ENCODE measurements at regions not wholly inside any gene's neighbourhood (a gene's known extent, or its start where the extent isn't known, plus 50 kb on each side); places are given as distances from the start of the nearest gene placed in this dataset.

DNA sequence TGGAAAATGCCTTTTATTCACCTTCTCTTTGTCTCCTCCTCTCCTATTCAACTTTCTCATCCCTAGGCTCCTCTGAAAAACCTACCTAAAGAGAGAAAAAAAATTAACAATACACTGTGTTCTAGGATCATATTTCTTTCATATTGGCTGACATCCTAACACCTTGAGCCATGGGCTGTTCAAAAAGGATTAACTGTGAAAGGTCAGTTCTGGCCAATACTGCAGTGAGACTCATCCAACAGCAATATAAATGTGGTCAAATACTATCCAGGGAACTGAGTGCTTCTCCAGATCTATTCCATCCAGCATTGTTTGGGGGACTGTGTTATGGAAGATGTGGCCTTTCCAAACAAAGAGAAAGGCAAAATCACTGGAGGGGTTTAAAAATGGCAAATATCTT, 131.1 kb upstream of the MOCS2 start:
- TF ChIP-seq, protein P1, sequence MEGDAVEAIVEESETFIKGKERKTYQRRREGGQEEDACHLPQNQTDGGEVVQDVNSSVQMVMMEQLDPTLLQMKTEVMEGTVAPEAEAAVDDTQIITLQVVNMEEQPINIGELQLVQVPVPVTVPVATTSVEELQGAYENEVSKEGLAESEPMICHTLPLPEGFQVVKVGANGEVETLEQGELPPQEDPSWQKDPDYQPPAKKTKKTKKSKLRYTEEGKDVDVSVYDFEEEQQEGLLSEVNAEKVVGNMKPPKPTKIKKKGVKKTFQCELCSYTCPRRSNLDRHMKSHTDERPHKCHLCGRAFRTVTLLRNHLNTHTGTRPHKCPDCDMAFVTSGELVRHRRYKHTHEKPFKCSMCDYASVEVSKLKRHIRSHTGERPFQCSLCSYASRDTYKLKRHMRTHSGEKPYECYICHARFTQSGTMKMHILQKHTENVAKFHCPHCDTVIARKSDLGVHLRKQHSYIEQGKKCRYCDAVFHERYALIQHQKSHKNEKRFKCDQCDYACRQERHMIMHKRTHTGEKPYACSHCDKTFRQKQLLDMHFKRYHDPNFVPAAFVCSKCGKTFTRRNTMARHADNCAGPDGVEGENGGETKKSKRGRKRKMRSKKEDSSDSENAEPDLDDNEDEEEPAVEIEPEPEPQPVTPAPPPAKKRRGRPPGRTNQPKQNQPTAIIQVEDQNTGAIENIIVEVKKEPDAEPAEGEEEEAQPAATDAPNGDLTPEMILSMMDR (IDR thresholded peaks at IDR 0.05), result no peak
- no peak for TF ChIP-seq POLR2A (IDR thresholded peaks at IDR 0.05)
- no peak for TF ChIP-seq POLR2AphosphoS5 (IDR thresholded peaks at IDR 0.05)

Data from prostate gland (tissue), 2 donors.